ENCODE measurements at regions not wholly inside any gene's neighbourhood (a gene's known extent, or its start where the extent isn't known, plus 50 kb on each side); places are given as distances from the start of the nearest gene placed in this dataset.
"Not testable (repeated sequence)": the region's sequence is repeated elsewhere in the genome, so short reads cannot be mapped to it uniquely, and the experiment has no call there.

- peak; percentile 82 for TF ChIP-seq CTCF (IDR thresholded peaks at IDR 0.05; ENCODE audit: low read depth, low read length, missing control alignments)
- in situ Hi-C loops (cut with HindIII; ENCODE audit: low sequenced_read_pairs) = loop anchor here (25.0 kb wide), 1 partner anchor 153 kb away; the partner anchor contains the start of gene XIST
- peak; percentile 70 for DNase-seq (ENCODE audit: low read depth)
- no peak overlapping the region for H3K4me3 ChIP-seq (ENCODE audit: low read depth, low read length)
These were observed 163.0 kb upstream of the XIST start for GRCh38 chrX:74015379-74016019.

- no peak for TF ChIP-seq CTCF (IDR thresholded peaks at IDR 0.05; ENCODE audit: low read depth, low read length, missing control alignments)
These were observed 156.5 kb upstream of the XIST start for GRCh38 chrX:74009041-74009440.

GRCh38 chrX:73992019-73992418 is 139.5 kb upstream of the XIST start:
- in situ Hi-C loops (cut with HindIII; ENCODE audit: low sequenced_read_pairs) = no loop called here
- DNase-seq (ENCODE audit: low read depth) = no peak
- no peak for TF ChIP-seq CTCF (IDR thresholded peaks at IDR 0.05; ENCODE audit: low read depth, low read length, missing control alignments)
- no peak overlapping the region for H3K4me3 ChIP-seq (ENCODE audit: low read depth, low read length)

More at GRCh38 chrX:74009041-74009440, 156.5 kb upstream of the XIST start:
- in situ Hi-C loops (cut with HindIII; ENCODE audit: low sequenced_read_pairs) = loop anchor here (25.0 kb wide), 1 partner anchor 147 kb away; the partner anchor contains the start of gene XIST
- H3K4me3 ChIP-seq (ENCODE audit: low read depth, low read length) = no peak overlapping the region
- no peak for DNase-seq (ENCODE audit: low read depth)

- TF ChIP-seq CTCF (IDR thresholded peaks at IDR 0.05; ENCODE audit: low read depth, low read length, missing control alignments) = no peak
- no peak for DNase-seq (ENCODE audit: low read depth)
- in situ Hi-C loops (cut with HindIII; ENCODE audit: low sequenced_read_pairs) = no loop called here
- no peak overlapping the region for H3K4me3 ChIP-seq (ENCODE audit: low read depth, low read length)
These were observed 134.7 kb upstream of the XIST start for GRCh38 chrX:73987166-73987565.

- in situ Hi-C loops (cut with HindIII; ENCODE audit: low sequenced_read_pairs) = no loop called here
- DNase-seq (ENCODE audit: low read depth) = no peak
- TF ChIP-seq CTCF (IDR thresholded peaks at IDR 0.05; ENCODE audit: low read depth, low read length, missing control alignments) = no peak
- H3K4me3 ChIP-seq (ENCODE audit: low read depth, low read length) = no peak overlapping the region
These were observed 127.1 kb upstream of the XIST start for GRCh38 chrX:73979551-73980131.

- in situ Hi-C loops (cut with HindIII; ENCODE audit: low sequenced_read_pairs) = no loop called here
- no peak for TF ChIP-seq CTCF (IDR thresholded peaks at IDR 0.05; ENCODE audit: low read depth, low read length, missing control alignments)
- H3K4me3 ChIP-seq (ENCODE audit: low read depth, low read length) = no peak overlapping the region
- no peak for DNase-seq (ENCODE audit: low read depth)
These were observed 125.1 kb upstream of the XIST start for GRCh38 chrX:73977542-73978169.

GRCh38 chrX:73967461-73967860 is 114.9 kb upstream of the XIST start:
- H3K4me3 ChIP-seq (ENCODE audit: low read depth, low read length); DNase-seq (ENCODE audit: low read depth); in situ Hi-C loops (cut with HindIII; ENCODE audit: low sequenced_read_pairs): not testable (repeated sequence)

All from astrocyte of the cerebellum (primary cell).